HG03108 (cell line): ENCODE measurements at regions not wholly inside any gene's neighbourhood (a gene's known extent, or its start where the extent isn't known, plus 50 kb on each side); places are given as distances from the start of the nearest gene placed in this dataset.
"Not testable (repeated sequence)": the region's sequence is repeated elsewhere in the genome, so short reads cannot be mapped to it uniquely, and the experiment has no call there.

Experiments
- ATAC-seq: cut with Tn5 transposase; IDR thresholded peaks from one replicate; pipeline ENCODE4 v1.9.1; 2021; ENCODE audit warnings: moderate library complexity; ENCODE audit not compliant: unreplicated experiment

DNA sequence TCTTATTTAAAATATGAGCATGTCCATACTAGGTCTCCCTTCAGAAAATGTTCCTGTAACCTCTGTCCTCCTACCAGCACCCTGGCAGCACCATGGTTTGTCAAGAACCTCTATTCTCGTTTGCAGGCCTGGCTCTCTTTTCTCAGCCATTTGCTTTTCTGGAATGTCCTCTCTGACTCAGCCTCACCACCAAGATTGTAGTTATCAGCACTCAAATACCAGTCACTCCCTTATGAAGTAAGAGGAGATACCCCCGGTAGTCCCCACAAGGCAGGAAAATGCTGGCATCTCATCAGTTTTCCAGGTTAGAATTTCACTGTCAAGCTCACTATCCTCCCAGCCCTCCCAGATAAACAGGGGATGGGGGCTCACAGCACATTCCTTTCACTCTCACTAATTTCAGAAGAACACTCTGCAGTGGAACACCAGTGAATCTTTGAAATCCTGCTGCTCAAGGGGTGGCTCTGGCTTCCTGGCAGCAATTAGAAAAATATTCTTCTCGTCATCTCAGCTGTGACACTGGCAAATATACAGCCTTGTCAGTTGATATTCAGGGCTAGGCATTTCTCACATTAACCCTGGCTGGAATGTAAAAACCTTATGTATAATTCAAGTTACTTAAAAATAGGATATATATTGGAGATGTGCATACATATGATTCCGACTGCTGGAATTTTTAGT, 129.2 kb downstream of the TBX18 start:
- no peak for ATAC-seq

DNA sequence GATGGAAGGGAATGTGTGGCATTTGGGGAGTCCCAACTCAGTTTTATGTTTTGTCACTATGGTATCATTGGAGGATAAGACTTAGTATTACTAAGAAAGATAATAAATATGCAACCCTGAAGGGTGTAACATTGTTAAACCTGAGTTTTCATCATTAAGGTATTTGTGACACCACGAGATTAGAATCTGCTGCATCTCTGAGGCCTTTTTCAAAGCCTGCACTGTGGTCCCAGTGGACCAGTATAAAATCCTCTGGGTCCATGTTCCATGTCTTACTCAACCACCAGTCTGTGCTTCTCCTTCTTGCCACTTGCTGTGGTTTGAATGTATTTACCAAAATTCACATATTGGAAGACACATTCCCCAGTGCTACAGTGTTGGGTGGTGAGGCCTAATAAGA, 130.6 kb downstream of the TBX18 start:
- ATAC-seq, result no peak

DNA sequence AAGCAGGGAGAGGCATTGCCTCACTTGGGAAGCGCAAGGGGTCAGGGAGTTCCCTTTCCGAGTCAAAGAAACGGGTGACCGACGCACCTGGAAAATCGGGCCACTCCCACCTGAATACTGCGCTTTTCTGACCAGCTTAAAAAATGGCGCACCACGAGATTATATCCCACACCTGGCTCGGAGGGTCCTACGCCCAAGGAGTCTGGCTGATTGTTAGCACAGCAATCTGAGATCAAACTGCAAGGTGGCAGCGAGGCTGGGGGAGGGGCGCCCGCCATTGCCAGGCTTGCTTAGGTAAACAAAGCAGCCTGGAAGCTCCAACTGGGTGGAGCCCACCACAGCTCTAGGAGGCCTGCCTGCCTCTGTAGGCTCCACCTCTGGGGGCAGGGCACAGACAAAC, 137.9 kb downstream of the TBX18 start:
- ATAC-seq, result not testable (repeated sequence)

DNA sequence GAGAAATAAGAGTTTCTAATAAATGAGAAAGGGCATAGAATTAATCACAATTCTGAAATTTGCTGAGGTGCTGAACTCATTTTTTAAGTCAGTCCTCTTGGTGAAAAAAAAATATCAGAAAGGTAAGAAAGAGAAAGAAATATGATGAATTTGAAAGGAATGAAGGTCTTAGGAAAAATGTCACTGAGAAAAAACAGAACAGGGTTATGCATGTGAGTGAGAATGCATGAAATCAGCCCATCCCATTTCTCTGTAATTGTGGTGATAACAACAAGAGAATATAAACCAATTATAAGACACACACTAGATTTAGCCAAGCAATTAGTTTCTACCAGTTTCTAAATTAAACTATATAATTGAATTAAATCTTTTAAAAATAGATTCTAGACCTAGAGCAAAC, 138.9 kb downstream of the TBX18 start:
- ATAC-seq, result no peak

DNA sequence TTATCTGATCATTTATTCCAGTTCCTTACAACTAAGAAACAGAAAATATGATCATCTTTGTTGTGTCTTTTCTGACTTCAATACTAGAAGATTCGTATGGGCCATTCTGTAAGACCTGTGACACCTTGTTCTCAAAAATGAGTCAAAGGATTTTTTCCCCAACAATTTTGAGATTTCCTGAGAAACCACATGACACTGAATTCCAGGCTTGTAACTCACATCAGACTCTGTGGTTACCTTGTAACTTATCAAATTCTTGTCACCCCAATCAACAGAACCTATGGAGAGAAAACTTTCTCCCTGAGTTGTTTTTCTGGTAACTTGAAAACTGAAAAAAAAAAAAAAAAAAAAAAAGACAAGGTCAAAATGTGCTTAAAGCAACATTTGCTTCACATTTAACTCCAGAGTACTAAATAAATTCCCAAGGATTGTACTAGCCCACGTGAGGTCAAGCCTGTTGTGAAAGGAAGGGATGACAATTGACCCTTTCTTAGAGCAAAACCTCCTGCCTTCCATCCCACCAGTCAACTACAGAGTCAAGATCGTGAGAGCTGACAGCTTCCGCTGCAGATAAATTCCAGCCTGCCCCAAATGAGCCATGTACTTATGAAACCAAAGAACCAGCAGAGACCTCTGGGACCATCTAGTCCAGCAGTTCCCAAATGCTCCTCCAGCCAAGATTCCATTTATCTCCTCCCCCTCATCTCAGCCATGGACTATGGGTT, 140.3 kb downstream of the TBX18 start:
- no peak for ATAC-seq

DNA sequence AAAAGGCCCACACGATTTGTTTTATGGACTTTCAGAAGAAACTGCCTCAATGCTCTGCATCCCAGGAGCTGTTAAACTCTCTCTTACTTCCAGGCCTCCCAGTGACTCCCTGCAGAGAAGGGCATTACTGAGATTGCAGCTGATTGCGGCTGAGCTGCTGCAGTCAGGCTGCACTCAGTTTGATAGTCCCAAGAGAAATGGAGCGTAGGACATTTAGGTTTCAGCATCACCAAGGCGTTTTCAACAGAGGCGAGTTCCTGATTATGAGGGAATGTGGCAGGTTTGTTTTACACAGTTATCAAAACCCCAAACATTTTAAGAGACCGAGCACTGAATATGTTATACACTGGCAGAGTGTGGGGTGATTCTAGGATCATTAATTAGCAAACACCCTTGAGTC, 145.6 kb downstream of the TBX18 start:
- no peak for ATAC-seq

DNA sequence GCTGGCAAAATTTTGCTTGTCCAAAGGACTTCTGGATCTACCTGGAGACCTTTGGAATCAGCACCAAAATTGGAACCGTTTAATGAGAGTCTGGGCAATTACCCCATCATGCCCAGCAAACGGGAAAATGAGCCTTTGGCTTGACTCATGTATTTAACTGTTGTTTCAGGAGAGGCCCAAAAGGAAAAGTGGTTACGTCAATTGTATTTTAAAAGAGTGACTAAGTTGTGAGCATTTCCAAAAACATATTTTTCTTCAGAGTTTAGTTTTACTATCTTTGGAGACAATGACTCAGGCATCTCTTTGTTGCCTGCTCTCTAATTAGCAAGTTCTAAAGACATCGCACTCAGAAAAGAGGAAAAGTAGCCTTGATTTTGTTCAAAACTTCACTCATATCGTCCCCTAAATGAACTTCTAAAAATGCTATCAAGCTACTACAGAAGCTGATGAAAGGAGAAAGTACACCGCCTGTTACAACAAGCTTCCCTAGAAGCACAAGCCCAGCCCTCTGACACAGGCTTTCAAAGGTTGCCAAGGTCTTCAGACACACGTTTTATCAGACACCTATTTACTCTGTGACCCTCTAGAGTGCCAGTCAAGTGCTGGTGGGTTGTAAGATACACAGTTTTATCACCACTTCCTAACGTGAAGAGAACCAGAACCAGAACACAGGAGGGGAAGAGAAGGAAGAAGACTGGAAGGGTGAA, 146.2 kb downstream of the TBX18 start:
- no peak for ATAC-seq

DNA sequence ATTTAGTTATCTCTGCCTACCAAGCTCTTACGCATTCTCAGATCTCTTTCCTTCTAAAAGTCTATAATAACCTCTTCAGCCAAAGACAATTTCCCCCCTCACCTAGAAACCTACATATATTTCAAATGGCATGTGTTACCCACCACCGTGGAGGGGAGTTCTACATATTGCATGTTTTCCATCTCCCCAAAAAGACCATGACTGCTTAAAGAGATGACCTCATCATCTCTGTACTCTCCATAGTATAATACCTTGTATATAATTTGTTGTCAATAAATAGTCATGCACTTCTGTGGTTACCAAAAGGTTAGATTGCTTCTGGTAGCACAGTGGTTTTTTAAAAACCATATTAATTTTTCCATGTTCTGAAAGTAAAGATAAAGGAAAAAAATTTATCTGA, 148.4 kb downstream of the TBX18 start:
- no peak for ATAC-seq

DNA sequence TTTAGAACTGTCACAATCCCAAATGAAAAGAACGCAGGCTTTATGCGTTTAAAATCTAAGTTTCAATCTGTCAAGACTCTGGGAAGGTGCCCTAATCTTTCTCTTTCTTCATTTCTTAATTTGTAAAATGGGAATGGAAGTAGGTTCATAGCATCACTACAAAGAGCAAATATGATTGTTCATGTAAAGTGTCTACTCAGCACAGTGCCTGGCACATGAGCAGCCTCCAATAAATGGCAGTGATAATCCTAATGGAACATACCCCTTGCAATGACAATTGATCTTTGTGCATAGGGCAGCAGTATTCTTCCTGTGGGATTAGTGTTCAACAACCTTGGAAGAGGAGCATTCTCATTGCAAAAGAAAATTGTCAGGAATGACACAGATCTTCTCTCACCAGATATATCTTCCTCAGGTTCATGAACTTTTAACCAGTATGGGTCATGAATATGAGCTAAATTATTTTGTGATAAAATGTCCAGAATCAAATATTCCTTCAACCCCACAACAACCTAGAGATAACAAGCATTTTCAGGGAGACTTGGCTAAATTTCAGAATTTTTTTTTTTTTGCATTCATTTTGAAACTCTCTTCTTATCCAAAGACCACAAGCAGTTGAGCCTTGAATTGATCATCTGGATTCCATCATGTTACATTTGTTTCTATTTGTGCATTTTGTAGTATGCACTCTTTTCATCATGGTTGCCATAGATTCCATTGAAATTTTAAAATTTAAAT, 149.1 kb downstream of the TBX18 start:
- no peak for ATAC-seq

DNA sequence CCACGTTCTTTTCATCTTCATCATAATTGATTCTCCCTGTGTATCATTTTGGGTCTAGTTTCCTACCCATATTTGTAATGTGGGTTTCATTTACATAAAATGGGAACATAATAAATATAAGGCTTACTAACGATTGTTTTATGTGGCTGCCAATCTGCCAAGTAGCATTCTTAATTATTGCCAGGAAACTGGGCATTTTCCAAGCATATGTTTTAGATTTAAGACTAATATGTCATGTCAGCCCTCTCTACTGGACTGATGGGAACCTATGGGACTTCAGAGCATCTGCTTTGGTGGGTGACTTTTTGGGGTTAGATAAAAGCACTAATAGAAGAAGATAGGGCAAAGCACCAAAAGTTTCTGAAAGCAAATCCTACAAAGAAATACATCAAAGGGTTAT, 157.5 kb downstream of the TBX18 start:
- no peak for ATAC-seq

DNA sequence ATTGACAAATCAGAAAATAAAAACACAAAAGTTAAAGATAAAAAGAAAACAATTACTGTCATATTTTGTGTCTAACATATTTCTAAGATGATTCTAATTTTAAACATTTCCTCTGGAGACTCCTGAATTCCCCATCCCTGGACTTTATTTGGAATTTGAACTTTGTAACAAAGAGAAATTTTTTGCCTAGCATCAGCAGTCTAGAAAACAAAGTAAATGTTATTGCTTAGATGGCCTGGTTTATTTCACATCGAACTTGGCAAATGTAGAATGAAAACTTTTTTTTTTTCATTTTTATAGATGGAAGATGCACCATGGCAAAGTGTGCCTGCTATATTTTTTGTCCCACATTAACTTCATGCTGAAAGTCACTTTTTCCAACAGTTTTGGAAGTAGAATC, 159.1 kb downstream of the TBX18 start:
- no peak for ATAC-seq

DNA sequence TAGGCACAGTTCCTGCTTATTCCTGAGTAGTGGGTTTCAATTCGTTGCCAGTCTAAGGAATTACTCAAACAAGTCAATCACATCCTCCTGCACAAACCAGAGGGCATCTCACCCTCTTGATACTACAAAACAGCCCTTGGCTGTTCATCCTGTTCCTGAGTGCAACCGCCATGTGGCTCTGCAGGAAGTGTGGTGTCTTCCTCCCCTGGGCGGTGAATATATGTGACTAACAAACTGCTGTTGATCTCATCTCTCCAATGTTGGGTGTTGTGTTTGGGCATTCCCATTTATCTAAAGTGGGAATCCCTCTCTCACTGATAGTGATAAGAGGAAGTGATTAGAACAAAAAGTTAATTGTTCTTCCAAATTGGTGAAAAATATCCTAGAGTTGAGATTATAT, 163.0 kb downstream of the TBX18 start:
- no peak for ATAC-seq

DNA sequence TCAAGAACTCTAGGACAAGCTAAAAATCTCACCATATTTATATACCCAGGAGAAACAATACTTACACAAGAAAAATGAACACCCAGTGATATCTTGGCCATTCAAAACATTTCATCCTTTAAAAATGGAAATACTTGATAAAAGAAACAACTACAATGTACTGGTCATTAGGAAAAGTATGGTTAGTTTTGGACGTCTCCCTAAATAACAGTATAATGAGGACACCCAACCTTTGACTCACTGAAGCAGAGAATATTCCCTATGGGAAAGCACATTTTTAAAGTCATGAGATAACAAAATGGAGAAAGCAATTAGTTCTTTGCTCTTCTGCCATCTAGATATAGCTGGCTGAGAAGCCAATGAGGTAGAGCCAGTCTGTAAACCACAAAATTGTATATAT, 164.4 kb downstream of the TBX18 start:
- no peak for ATAC-seq

DNA sequence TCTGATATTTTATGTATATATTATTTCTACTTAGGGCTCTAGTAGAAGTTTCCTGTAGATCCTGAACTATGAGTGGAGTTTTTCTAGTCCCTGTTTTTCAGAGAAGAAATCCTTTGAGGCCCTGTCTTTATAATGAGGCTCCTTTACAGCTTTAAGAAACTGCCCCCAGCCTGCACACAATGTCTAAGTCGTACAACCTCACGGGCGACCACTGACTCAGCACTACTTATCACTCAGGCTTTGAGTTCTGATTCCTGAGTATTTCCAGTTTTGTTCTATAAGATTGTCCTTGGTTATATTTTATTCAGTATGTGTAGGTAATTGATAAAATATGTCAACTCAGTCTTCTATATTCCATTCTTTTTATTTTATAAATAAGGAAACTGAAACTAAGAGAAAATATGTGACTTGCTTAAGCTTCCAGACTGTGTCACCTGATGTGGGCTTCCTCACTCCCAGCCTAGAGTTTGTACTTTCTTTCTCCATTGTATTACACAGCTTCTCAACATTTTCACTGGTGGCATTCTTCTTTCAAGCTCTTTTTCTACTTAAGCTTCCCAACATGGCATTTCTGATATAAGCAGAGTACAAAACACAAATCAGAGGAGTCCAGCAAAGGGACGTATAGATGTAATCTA, 167.0 kb downstream of the TBX18 start:
- no peak for ATAC-seq

DNA sequence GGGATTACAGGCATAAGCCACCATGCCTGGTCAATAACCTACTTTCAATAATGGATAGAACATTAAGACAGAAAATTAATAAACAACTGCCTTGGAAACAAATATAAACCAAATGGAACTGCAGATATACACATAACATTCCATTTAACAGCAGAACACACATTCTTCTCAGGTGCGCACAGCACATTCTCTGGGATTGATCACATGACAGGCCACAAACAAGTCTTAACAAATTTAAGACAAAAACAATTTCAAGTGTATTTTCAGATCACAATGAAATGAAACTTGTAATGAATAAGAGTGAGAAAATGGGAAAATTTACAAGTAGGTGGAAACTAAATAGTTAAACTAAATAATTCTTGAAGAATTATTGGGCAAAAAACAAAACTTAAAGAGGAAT, 167.9 kb downstream of the TBX18 start:
- ATAC-seq, result no peak

DNA sequence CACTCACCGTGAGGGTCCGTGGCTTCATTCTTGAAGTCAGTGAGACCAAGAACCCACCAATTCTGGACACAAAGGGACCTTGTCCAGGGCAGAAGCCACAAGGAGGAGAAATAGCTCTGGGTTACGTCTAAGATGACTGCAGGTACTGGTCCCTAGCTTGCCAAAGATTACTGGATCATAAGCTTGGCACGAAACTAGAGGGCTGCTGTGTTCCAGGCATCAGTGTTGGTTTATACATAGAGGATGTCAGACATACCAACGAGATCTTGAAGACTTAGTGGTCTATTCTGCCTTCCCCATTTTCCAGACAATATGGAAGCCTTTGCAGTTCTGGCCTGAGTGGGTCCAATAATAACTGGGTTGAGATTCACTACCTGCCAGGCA, 175.7 kb downstream of the TBX18 start:
- no peak for ATAC-seq

DNA sequence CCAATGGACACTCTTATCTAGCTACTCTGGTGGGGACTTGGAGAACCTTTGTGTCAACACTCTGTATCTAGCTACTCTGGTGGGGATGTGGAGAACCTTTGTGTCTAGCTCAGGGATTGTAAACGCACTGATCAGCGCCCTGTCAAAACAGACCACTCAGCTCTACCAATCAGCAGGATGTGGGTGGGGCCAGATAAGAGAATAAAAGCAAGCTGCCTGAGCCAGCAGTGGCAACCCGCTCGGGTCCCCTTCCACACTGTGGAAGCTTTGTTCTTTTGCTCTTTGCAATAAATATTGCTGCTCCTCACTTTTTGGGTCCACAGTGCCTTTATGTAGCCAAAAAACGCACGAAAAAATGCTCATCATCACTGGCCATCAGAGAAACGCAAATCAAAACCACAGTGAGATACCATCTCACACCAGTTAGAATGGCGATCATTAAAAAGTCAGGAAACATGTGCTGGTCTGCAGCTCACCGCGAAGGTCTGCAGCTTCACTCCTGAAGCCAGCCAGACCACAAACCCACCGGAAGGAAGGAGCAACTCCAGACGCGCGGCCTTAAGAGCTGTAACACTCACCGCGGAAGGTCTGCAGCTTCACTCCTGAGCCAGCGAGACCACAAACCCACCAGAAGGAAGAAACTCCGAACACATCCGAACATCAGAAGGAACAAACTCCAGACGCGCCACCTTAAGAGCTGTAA, 176.3 kb downstream of the TBX18 start:
- ATAC-seq, result not testable (repeated sequence)

DNA sequence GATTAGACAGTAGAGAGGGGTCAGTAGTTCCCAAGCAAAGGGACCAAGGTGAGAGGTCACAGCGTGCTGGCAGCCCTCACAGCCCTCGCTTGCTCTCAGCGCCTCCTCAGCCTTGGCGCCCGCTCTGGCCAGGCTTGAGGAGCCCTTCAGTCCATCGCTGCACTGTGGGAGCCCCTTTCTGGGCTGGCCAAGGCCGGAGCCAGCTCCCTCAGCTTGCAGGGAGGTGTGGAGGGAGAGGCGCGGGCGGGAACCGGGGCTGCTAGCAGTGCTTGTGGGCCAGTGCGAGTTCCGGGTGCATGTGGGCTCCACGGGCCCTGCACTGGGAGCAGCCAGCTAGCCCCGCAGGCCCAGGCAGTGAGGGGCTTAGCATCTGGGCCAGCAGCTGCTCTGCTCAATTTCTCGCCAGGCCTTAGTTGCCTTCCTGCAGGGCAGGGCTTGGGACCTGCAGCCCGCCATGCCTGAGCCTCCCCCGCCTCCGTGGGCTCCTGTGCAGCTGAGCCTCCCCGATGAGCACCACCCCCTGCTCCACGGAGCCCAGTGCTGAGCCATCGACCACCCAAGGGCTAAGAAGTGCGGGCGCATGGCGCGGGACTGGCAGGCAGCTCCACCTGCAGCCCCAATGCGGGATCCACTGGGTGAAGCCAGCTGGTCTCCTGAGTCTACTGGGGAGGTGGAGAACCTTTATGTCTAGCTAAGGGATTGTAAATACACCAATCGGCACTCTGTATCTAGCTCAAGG, 177.0 kb downstream of the TBX18 start:
- ATAC-seq, result not testable (repeated sequence)

DNA sequence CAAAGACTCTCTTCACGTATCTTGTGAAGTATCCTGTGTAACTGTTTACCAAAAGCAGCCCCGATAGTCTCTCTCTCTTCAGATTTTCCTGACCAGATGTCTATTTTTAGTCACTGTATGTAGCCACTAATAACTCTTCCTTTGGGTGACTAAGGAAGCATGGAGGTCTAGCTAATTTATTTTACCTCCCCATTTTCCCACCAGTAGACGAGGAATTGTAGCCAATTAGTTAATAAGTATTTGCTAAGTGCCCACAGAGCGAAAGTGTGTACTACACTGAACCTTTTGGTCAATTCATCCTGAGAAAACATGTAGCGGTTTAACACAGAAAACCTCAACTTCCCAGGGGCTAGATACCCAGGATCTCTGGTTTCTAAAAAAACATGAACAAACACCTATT, 180.6 kb downstream of the TBX18 start:
- ATAC-seq, result no peak

DNA sequence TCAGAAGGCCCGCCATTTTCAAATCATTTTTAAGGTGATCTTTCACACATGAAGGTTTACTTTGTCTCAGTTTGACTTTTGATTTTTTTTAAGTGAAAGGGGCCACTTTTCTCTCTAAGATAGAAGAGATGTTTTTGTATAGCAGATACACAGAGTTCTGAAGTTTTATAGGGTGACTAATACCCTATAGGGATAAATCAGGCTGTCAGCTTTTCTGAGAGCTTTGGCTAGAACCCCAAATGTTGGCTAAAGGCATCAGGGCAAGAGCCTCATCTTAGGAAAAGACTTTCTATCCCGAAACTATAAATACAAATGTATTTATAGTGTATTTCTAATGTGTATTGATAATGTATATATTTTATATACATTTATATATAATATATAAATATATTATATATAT, 181.4 kb downstream of the TBX18 start:
- ATAC-seq, result no peak
